ENCODE measurements at regions not wholly inside any gene's neighbourhood (a gene's known extent, or its start where the extent isn't known, plus 50 kb on each side); places are given as distances from the start of the nearest gene placed in this dataset.

- no peak for TF ChIP-seq CTCF (IDR thresholded peaks at IDR 0.05; ENCODE audit: insufficient read depth, low read depth, low read length)
- CTCF ChIA-PET = interaction anchor here (0.9 kb wide), 1 partner anchor 9 kb away, joined by 3 read pairs; no protein-coding TSS in a partner anchor
These were observed 89.3 kb downstream of the HTR1B start for GRCh38 chr6:77373955-77374354.

GRCh38 chr6:77371748-77372147, 91.5 kb downstream of the HTR1B start:
- no peak for TF ChIP-seq CTCF (IDR thresholded peaks at IDR 0.05; ENCODE audit: insufficient read depth, low read depth, low read length)
- ChIA-PET CTCF (no interaction called here), POLR2A (no interaction called here)
- Histone ChIP-seq H3K36me3 (ENCODE audit: control insufficient read depth, insufficient read depth, low read length) (no peaks in the 10 kb centered on the region), H3K4me3 (ENCODE audit: low read depth, low read length) (no peak overlapping the region), H3K27me3 (ENCODE audit: control insufficient read depth, insufficient read depth, low read length) (no peaks in the 10 kb centered on the region)
- DNase-seq (ENCODE audit: low read depth) = no peak

More at GRCh38 chr6:77373955-77374354, 89.3 kb downstream of the HTR1B start:
- POLR2A ChIA-PET = no interaction called here
- no peak for DNase-seq (ENCODE audit: low read depth)
- no peaks in the 10 kb centered on the region for H3K27me3 ChIP-seq (ENCODE audit: control insufficient read depth, insufficient read depth, low read length)
- no peak overlapping the region for H3K4me3 ChIP-seq (ENCODE audit: low read depth, low read length)
- no peaks in the 10 kb centered on the region for H3K36me3 ChIP-seq (ENCODE audit: control insufficient read depth, insufficient read depth, low read length)

- no peak for DNase-seq (ENCODE audit: low read depth)
- no peaks in the 10 kb centered on the region for H3K27me3 ChIP-seq (ENCODE audit: control insufficient read depth, insufficient read depth, low read length)
- CTCF ChIA-PET = no interaction called here
These were observed 94.5 kb downstream of the HTR1B start for GRCh38 chr6:77368660-77369313.

GRCh38 chr6:77366798-77367197, 96.5 kb downstream of the HTR1B start:
- ChIA-PET POLR2A (no interaction called here), CTCF (no interaction called here)
- Histone ChIP-seq H3K36me3 (ENCODE audit: control insufficient read depth, insufficient read depth, low read length) (no peaks in the 10 kb centered on the region), H3K4me3 (ENCODE audit: low read depth, low read length) (no peak overlapping the region), H3K27me3 (ENCODE audit: control insufficient read depth, insufficient read depth, low read length) (no peaks in the 10 kb centered on the region)
- DNase-seq (ENCODE audit: low read depth) = no peak
- no peak for TF ChIP-seq CTCF (IDR thresholded peaks at IDR 0.05; ENCODE audit: insufficient read depth, low read depth, low read length)

More at GRCh38 chr6:77368660-77369313, 94.5 kb downstream of the HTR1B start:
- Histone ChIP-seq H3K4me3 (ENCODE audit: low read depth, low read length) (peak overlapping the region; percentile 49), H3K36me3 (ENCODE audit: control insufficient read depth, insufficient read depth, low read length) (no peaks in the 10 kb centered on the region)
- TF ChIP-seq CTCF (IDR thresholded peaks at IDR 0.05; ENCODE audit: insufficient read depth, low read depth, low read length) = 0 out of 2 replicates have a peak, but pooled peaks have one; percentile 12
- POLR2A ChIA-PET = no interaction called here

- H3K36me3 ChIP-seq (ENCODE audit: control insufficient read depth, insufficient read depth, low read length) = no peaks in the 10 kb centered on the region
- no peaks in the 10 kb centered on the region for H3K27me3 ChIP-seq (ENCODE audit: control insufficient read depth, insufficient read depth, low read length)
- ChIA-PET POLR2A (no interaction called here), CTCF (no interaction called here)
- no peak for DNase-seq (ENCODE audit: low read depth)
- TF ChIP-seq CTCF (IDR thresholded peaks at IDR 0.05; ENCODE audit: insufficient read depth, low read depth, low read length) = no peak
- H3K4me3 ChIP-seq (ENCODE audit: low read depth, low read length) = no peak overlapping the region
These were observed 99.6 kb downstream of the HTR1B start for GRCh38 chr6:77363702-77364101.

Data from BJ (cell line).